Keratinocyte (primary cell): ENCODE measurements at regions not wholly inside any gene's neighbourhood (a gene's known extent, or its start where the extent isn't known, plus 50 kb on each side); places are given as distances from the start of the nearest gene placed in this dataset.

Experiments used
- DNase-seq: peaks from one replicate; pipeline ENCODE4 v3.0.0-alpha.2; 2011; ENCODE audit warnings: low read depth, missing footprints, low spot score
- FAIRE-seq: peaks from 2 replicates; lab custom pipeline; 2011; peaks lifted over from hg19 to GRCh38; lab: Jason Lieb, UNC
- H2AFZ ChIP-seq: 2 replicates; pipeline ENCODE4 v1.6.0; 2012; ENCODE audit warnings: low read length, control low read depth, inconsistent platforms; ENCODE audit not compliant: control insufficient read depth
- H3K27ac ChIP-seq: 2 replicates; pipeline ENCODE4 v1.5.1; 2011; ENCODE audit warnings: low read length; ENCODE audit not compliant: control insufficient read depth, insufficient read depth
- H3K27me3 ChIP-seq: 3 replicates; pipeline ENCODE4 v1.6.0; 2011; ENCODE audit warnings: low read length; ENCODE audit not compliant: control insufficient read depth, insufficient read depth; ENCODE audit errors: extremely low read depth
- H3K36me3 ChIP-seq, 2 experiments: 2 replicates in 1 of 2; 3 replicates in 1 of 2; pipeline ENCODE4 v1.5.1; 2011; ENCODE audit warnings: low read length in 2 of 2, mild to moderate bottlenecking in 1 of 2; ENCODE audit not compliant: control insufficient read depth in 2 of 2, insufficient read depth in 2 of 2; ENCODE audit errors: extremely low read depth in 1 of 2
- H3K4me1 ChIP-seq: 3 replicates; pipeline ENCODE4 v1.5.1; 2011; ENCODE audit warnings: low read length; ENCODE audit not compliant: control insufficient read depth, insufficient read depth; ENCODE audit errors: extremely low read depth
- H3K4me2 ChIP-seq: 3 replicates; pipeline ENCODE4 v1.6.0; 2011; ENCODE audit warnings: low read depth, low read length; ENCODE audit not compliant: control insufficient read depth, insufficient read depth; ENCODE audit errors: extremely low read depth
- H3K4me3 ChIP-seq, 3 experiments: fragments of 200-600 bp in 1 of 3; sonication (generic) in 1 of 3; 2 replicates in 2 of 3; 3 replicates in 1 of 3; pipeline ENCODE4 v1.5.1; 2011 to 2016; ENCODE audit warnings: low read length in 3 of 3, mild to moderate bottlenecking in 3 of 3, control low read depth in 2 of 3, inconsistent platforms in 1 of 3, low read depth in 1 of 3, mixed read lengths in 1 of 3, mixed run types in 1 of 3, moderate library complexity in 1 of 3; ENCODE audit not compliant: control insufficient read depth in 2 of 3, insufficient read depth in 2 of 3; ENCODE audit errors: extremely low read depth in 1 of 3
- H3K79me2 ChIP-seq: 2 replicates; pipeline ENCODE4 v1.6.0; 2012; ENCODE audit warnings: low read length; ENCODE audit not compliant: control insufficient read depth, insufficient read depth
- H3K9ac ChIP-seq: 3 replicates; pipeline ENCODE4 v1.6.0; 2011; ENCODE audit warnings: low read length; ENCODE audit not compliant: control insufficient read depth, insufficient read depth; ENCODE audit errors: extremely low read depth
- H3K9me1 ChIP-seq: 3 replicates; pipeline ENCODE4 v1.6.0; 2011; ENCODE audit warnings: low read length; ENCODE audit not compliant: control insufficient read depth, insufficient read depth; ENCODE audit errors: extremely low read depth
- H3K9me3 ChIP-seq: 2 replicates; pipeline ENCODE4 v1.5.1; 2012; ENCODE audit warnings: low read depth, low read length; ENCODE audit not compliant: control insufficient read depth
- H4K20me1 ChIP-seq: 3 replicates; pipeline ENCODE4 v1.6.0; 2011; ENCODE audit warnings: low read length; ENCODE audit not compliant: control insufficient read depth, insufficient read depth; ENCODE audit errors: extremely low read depth
- EZH2 ChIP-seq: IDR thresholded peaks from one replicate; pipeline ENCODE4 v1.6.1; 2012; ENCODE audit warnings: inconsistent platforms, mild to moderate bottlenecking, low read length, moderate library complexity
- dilution Hi-C: fragments of 300-500 bp; cut with MboI; formaldehyde crosslinking; loops from one replicate; pipeline ENCODE4 v1.7.0; 2020; ENCODE audit warnings: low sequenced_read_pairs; ENCODE audit not compliant: extremely low pct_ligation_motif_present
- TF ChIP-seq, protein P1 (sequence below), 3 experiments: IDR thresholded peaks in 1 of 3; conservative IDR thresholded peaks in 1 of 3; optimal IDR thresholded peaks in 1 of 3; 2 replicates in 2 of 3; 3 replicates in 1 of 3; pipeline versions ENCODE3 to v1.5.1; 2011; ENCODE audit warnings: low read length in 3 of 3, mild to moderate bottlenecking in 3 of 3, moderate library complexity in 2 of 3, control low read depth in 1 of 3, inconsistent platforms in 1 of 3; ENCODE audit not compliant: insufficient read depth in 2 of 3; ENCODE audit errors: extremely low read depth in 1 of 3

DNA sequence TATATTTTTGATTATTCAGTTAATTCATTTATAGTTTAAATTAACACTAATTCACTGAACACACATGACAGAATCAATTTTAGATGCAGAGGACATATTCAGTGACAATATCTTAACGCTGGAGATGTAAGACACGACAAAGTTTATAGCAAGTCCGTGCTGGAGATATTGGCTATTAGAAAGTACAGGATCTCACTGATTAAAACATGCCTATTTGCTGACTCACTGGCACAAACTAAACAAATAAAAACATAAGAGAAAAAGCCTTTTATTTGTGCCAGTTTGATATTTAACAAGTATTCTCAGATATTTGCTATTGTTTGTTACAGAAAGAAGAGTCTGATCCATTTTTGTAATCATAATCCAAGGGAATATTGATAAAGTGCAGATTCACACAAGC is 1122.9 kb upstream of the B3GALT2 start:
- no peak overlapping the region for H3K9ac ChIP-seq
- dilution Hi-C loops: no loop called here
- DNase-seq (no peak), FAIRE-seq (no peak)
- no peaks in the 10 kb centered on the region for H3K9me3 ChIP-seq
- no peaks in the 10 kb centered on the region for H3K79me2 ChIP-seq
- H3K9me1 ChIP-seq: no peaks in the 10 kb centered on the region
- no peaks in the 10 kb centered on the region for H3K27me3 ChIP-seq
- no peaks in the 10 kb centered on the region for H4K20me1 ChIP-seq
- H3K36me3 ChIP-seq: no peaks in the 10 kb centered on the region
- H2AFZ ChIP-seq: no peak overlapping the region
- no peak overlapping the region for H3K4me2 ChIP-seq
- no peaks in the 10 kb centered on the region for H3K4me1 ChIP-seq
- H3K27ac ChIP-seq: no peak overlapping the region
- H3K4me3 ChIP-seq: no peak overlapping the region
- TF ChIP-seq, protein P1, sequence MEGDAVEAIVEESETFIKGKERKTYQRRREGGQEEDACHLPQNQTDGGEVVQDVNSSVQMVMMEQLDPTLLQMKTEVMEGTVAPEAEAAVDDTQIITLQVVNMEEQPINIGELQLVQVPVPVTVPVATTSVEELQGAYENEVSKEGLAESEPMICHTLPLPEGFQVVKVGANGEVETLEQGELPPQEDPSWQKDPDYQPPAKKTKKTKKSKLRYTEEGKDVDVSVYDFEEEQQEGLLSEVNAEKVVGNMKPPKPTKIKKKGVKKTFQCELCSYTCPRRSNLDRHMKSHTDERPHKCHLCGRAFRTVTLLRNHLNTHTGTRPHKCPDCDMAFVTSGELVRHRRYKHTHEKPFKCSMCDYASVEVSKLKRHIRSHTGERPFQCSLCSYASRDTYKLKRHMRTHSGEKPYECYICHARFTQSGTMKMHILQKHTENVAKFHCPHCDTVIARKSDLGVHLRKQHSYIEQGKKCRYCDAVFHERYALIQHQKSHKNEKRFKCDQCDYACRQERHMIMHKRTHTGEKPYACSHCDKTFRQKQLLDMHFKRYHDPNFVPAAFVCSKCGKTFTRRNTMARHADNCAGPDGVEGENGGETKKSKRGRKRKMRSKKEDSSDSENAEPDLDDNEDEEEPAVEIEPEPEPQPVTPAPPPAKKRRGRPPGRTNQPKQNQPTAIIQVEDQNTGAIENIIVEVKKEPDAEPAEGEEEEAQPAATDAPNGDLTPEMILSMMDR (optimal IDR thresholded peaks at IDR 0.05 in 1 of 3, IDR thresholded peaks at IDR 0.05 in 1 of 3, conservative IDR thresholded peaks at IDR 0.05 in 1 of 3; ENCODE audit: extremely low read depth in 1 of 3, insufficient read depth in 2 of 3, low read length in 3 of 3): no peak
- no peak for TF ChIP-seq EZH2

DNA sequence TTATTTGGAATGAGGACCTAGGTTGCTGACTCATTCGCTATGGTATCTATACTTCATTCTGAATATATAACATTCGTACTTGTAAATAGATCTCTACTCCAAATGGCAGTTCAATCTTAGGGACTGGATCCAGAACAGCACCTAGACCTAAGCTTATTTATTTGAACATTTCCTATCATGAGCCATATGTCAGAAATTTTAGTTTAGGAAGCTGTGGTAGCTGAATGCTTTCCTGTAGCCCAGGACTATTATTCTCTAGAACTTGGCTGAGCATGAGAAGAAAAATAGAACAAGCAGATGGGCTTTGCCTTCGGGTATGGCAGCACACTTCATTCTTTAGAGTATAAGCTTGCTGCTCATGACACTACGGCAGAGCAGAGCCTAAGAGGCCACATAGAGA is 1114.4 kb upstream of the B3GALT2 start:
- H3K27ac ChIP-seq: no peak overlapping the region
- H3K9me3 ChIP-seq: no peaks in the 10 kb centered on the region
- no peaks in the 10 kb centered on the region for H3K79me2 ChIP-seq
- no peaks in the 10 kb centered on the region for H4K20me1 ChIP-seq
- H3K36me3 ChIP-seq: no peaks in the 10 kb centered on the region
- no peak for FAIRE-seq
- TF ChIP-seq EZH2: no peak
- TF ChIP-seq, protein P1 (optimal IDR thresholded peaks at IDR 0.05 in 1 of 3, IDR thresholded peaks at IDR 0.05 in 1 of 3, conservative IDR thresholded peaks at IDR 0.05 in 1 of 3; ENCODE audit: extremely low read depth in 1 of 3, insufficient read depth in 2 of 3, low read length in 3 of 3): no peak
- dilution Hi-C loops: no loop called here
- no peak overlapping the region for H3K9ac ChIP-seq
- no peaks in the 10 kb centered on the region for H3K9me1 ChIP-seq
- DNase-seq: no peak
- H3K4me3 ChIP-seq: no peak overlapping the region
- no peak overlapping the region for H2AFZ ChIP-seq
- no peaks in the 10 kb centered on the region for H3K4me1 ChIP-seq
- no peaks in the 10 kb centered on the region for H3K27me3 ChIP-seq
- no peak overlapping the region for H3K4me2 ChIP-seq
